ENCODE measurements at regions not wholly inside any gene's neighbourhood (a gene's known extent, or its start where the extent isn't known, plus 50 kb on each side); places are given as distances from the start of the nearest gene placed in this dataset.
A peak's percentile ranks its signal among the peaks of the same experiment; 100 is the strongest.

DNA sequence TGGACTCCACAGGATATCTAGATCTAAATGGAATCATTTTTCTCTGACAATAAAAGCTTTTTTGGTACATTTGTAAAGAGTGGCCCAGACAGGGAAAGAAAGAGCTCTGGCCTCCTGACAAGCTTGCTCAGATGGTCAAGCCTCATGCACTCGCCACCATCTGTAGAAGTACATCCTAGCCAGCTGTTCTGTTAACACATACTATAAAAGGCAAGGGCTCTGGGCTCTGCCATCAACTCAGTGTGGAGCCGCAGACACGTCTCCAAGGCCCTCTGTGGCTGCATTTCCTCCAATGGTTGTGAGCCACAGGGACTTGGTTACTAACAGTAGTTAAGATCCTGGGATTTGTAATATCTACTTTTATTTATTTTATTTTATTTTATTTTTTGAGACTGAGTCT is 70.8 kb upstream of the KDM7A start:
- Histone ChIP-seq H3K36me3 (ENCODE audit: control insufficient read depth in 2 of 3, insufficient read depth in 3 of 3, low read length in 3 of 3) (no peaks in the 10 kb centered on the region), H3K4me1 (ENCODE audit: control insufficient read depth in 2 of 2, insufficient read depth in 2 of 2, low read length in 2 of 2) (peaks cover 0 to 6% of the 10 kb centered on the region in 2 donors), H3K4me3 (ENCODE audit: low read length) (no peak overlapping the region), H3K9me3 (ENCODE audit: control insufficient read depth in 2 of 3, low read length in 3 of 3) (no peaks in the 10 kb centered on the region), H3K27me3 (ENCODE audit: control insufficient read depth in 2 of 2, insufficient read depth in 2 of 2, low read length in 2 of 2) (no peaks in the 10 kb centered on the region), H3K27ac (ENCODE audit: low read depth, low read length) (no peak overlapping the region)
- ChIA-PET POLR2A (no interaction called here), CTCF (interaction anchor here (0.6 kb wide), 1 partner anchor 26 kb away, joined by 3 read pairs; no protein-coding TSS in a partner anchor)
- H3K4me3 Mint-ChIP-seq = no peak overlapping the region
- DNase-seq = no peak
- H3K4me1 Mint-ChIP-seq = peaks cover under 1 to 24% (median 4%) of the 10 kb centered on the region in 7 donors
- H3K27ac Mint-ChIP-seq = no peak overlapping the region
- H3K9me3 Mint-ChIP-seq = peaks cover 0 to 2% (median 0%) of the 10 kb centered on the region in 11 donors
- ATAC-seq = no peak
- intact Hi-C loops (cut with micrococcal nuclease) = no loop called here
- peaks cover 0 to 12% (median 0%) of the 10 kb centered on the region in 5 donors for H3K36me3 Mint-ChIP-seq
- no peaks in the 10 kb centered on the region for H3K27me3 Mint-ChIP-seq

DNA sequence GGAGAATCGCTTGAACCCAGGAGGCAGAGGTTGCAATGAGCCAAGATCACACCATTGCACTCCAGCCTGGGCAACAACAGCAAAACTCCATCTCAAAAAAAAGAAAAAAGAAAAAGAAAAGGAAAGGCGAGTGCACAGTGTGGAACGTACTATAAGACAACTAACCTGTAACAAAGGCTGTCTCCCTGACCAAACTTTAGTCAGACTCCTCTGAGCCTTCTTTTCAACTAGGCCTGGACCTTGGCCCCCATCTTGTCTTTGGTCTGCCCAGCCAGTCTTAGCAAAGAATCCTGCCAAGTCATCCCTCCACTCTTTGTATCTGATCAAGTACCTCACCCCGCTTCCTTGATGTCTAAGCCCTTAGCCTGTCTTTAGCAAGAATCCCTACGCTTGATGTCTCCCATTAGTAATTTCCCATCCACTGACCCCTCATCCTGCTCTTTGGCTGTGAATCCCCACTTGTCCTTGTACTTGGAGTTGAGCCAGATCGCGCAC is 68.9 kb upstream of the KDM7A start:
- Histone ChIP-seq H3K36me3 (ENCODE audit: control insufficient read depth in 2 of 3, insufficient read depth in 3 of 3, low read length in 3 of 3) (no peaks in the 10 kb centered on the region), H3K4me1 (ENCODE audit: control insufficient read depth in 2 of 2, insufficient read depth in 2 of 2, low read length in 2 of 2) (no peaks in the 10 kb centered on the region), H3K4me3 (ENCODE audit: low read length) (no peak overlapping the region), H3K27ac (ENCODE audit: low read depth, low read length) (no peak overlapping the region), H3K27me3 (ENCODE audit: control insufficient read depth in 2 of 2, insufficient read depth in 2 of 2, low read length in 2 of 2) (no peaks in the 10 kb centered on the region), H3K9me3 (ENCODE audit: control insufficient read depth in 2 of 3, low read length in 3 of 3) (no peaks in the 10 kb centered on the region)
- Mint-ChIP-seq H3K4me1 (peaks cover 5 to 20% (median 13%) of the 10 kb centered on the region in 7 donors), H3K27me3 (no peaks in the 10 kb centered on the region), H3K27ac (no peak overlapping the region), H3K9me3 (peaks cover 0 to 2% (median 0%) of the 10 kb centered on the region in 11 donors), H3K36me3 (peaks cover 0 to 8% (median 0%) of the 10 kb centered on the region in 5 donors), H3K4me3 (no peak overlapping the region)
- POLR2A ChIA-PET = no interaction called here
- CTCF ChIA-PET = no interaction called here
- DNase-seq = no peak
- ATAC-seq = no peak
- intact Hi-C loops (cut with micrococcal nuclease) = no loop called here

DNA sequence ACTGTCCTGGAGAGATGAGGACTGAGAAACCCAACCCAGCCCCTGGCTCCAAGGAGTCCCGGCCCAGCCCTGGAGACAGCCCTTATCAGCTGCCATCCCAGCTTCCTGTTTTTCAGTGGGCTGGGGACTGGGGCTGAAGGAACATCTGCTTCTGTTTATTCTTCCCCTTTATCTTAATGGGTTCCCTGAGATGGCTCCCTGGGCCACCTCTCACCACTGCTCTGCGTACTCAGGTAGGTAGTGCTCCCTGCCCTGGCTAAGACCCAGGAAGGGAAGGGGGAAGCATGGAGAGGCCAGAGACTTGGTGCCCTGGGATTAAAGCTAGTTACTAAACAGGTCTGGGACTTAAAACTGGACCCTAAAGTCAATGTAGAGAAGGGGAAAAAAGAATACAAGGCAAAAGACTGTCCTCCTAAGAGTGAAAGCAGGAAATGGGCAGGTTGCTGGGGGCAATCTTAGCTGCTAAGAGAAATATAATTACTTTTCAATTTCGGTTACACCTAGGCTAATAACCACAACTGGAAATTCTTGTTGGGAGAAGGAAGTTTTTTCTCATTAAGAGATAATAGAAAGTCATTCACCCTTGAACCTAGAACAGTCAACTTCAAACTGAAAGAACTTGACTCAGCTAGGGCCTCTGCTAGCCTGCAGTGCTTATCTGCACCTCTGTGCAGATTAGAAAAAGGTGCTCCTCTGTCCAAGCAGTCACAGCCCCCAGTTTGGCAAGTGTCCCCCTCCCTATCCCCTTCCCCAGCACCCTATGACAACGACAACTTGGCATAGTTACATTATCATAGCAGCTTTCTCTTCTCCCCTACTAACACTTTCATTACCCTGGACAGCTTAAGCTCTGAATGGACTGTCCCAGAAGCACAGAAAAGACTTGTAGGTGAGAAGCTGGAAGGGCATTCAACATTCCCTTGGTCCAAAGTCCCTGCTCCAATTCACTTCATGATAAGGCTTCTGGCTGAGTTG is 65.6 kb upstream of the KDM7A start:
- H3K27me3 Mint-ChIP-seq = no peaks in the 10 kb centered on the region
- no peak overlapping the region for H3K4me3 Mint-ChIP-seq
- ChIA-PET POLR2A (interaction anchor here (0.6 to 2.7 kb wide), 7 partner anchors 11 to 151 kb away, joined by 3 to 8 read pairs (median 5); partner anchors contain the start of gene KDM7A), CTCF (interaction anchor here (0.7 to 1.0 kb wide), 3 partner anchors 11 to 135 kb away, joined by 3 to 4 read pairs (median 3); no protein-coding TSS in a partner anchor)
- peaks cover 0 to 3% (median 0%) of the 10 kb centered on the region in 5 donors for H3K36me3 Mint-ChIP-seq
- H3K9me3 ChIP-seq (ENCODE audit: control insufficient read depth in 2 of 3, low read length in 3 of 3) = no peaks in the 10 kb centered on the region
- no peaks in the 10 kb centered on the region for H3K36me3 ChIP-seq (ENCODE audit: control insufficient read depth in 2 of 3, insufficient read depth in 3 of 3, low read length in 3 of 3)
- H3K9me3 Mint-ChIP-seq = peaks cover 0 to 2% (median 0%) of the 10 kb centered on the region in 11 donors
- no peak overlapping the region for H3K4me3 ChIP-seq (ENCODE audit: low read length)
- ATAC-seq (peak; percentile 80), DNase-seq (no peak)
- H3K27me3 ChIP-seq (ENCODE audit: control insufficient read depth in 2 of 2, insufficient read depth in 2 of 2, low read length in 2 of 2) = no peaks in the 10 kb centered on the region
- H3K4me1 ChIP-seq (ENCODE audit: control insufficient read depth in 2 of 2, insufficient read depth in 2 of 2, low read length in 2 of 2) = no peaks in the 10 kb centered on the region
- intact Hi-C loops (cut with micrococcal nuclease) = no loop called here
- no peak overlapping the region for H3K27ac ChIP-seq (ENCODE audit: low read depth, low read length)
- H3K4me1 Mint-ChIP-seq = peaks cover 0 to 22% (median 13%) of the 10 kb centered on the region in 7 donors
- peak overlapping the region in 2 of 9 donors; percentile 7 to 10 for H3K27ac Mint-ChIP-seq

DNA sequence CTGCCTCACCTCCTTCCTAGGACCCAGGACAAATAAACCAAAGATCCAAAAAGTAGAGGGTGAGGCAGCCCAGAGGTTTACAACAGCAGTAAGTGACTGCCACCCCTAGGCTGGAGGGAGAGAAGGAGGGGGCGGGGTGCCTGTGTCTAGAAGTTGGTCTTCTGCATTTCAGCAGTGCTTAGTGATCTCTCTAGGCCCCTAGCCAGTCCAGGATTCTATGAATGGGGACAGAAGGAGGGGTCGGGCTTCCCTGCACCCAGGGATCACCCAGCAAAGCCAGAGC is 62.8 kb upstream of the KDM7A start:
- Histone ChIP-seq H3K4me3 (ENCODE audit: low read length) (no peak overlapping the region), H3K9me3 (ENCODE audit: control insufficient read depth in 2 of 3, low read length in 3 of 3) (no peaks in the 10 kb centered on the region), H3K27me3 (ENCODE audit: control insufficient read depth in 2 of 2, insufficient read depth in 2 of 2, low read length in 2 of 2) (no peaks in the 10 kb centered on the region), H3K36me3 (ENCODE audit: control insufficient read depth in 2 of 3, insufficient read depth in 3 of 3, low read length in 3 of 3) (no peaks in the 10 kb centered on the region), H3K27ac (ENCODE audit: low read depth, low read length) (no peak overlapping the region), H3K4me1 (ENCODE audit: control insufficient read depth in 2 of 2, insufficient read depth in 2 of 2, low read length in 2 of 2) (no peaks in the 10 kb centered on the region)
- H3K9me3 Mint-ChIP-seq = no peaks in the 10 kb centered on the region
- H3K27me3 Mint-ChIP-seq = no peaks in the 10 kb centered on the region
- H3K4me1 Mint-ChIP-seq = peaks cover 0 to 24% (median 13%) of the 10 kb centered on the region in 7 donors
- CTCF ChIA-PET = interaction anchor here (0.6 to 1.1 kb wide), 2 partner anchors 10 to 19 kb away, joined by 3 to 4 read pairs; no protein-coding TSS in a partner anchor
- POLR2A ChIA-PET = interaction anchor here (1.5 kb wide), 1 partner anchor 16 kb away, joined by 3 read pairs; no protein-coding TSS in a partner anchor
- intact Hi-C loops (cut with micrococcal nuclease) = loop anchor here in 1 of 2 donors (1.0 to 10.0 kb wide), 3 partner anchors 8 to 595 kb away; partner anchors contain the start of gene MKRN1
- DNase-seq (peak in 1 of 9 donors; percentile 19), ATAC-seq (no peak)
- H3K36me3 Mint-ChIP-seq = no peaks in the 10 kb centered on the region
- peak overlapping the region in 1 of 9 donors; percentile 54 for H3K27ac Mint-ChIP-seq
- H3K4me3 Mint-ChIP-seq = no peak overlapping the region

DNA sequence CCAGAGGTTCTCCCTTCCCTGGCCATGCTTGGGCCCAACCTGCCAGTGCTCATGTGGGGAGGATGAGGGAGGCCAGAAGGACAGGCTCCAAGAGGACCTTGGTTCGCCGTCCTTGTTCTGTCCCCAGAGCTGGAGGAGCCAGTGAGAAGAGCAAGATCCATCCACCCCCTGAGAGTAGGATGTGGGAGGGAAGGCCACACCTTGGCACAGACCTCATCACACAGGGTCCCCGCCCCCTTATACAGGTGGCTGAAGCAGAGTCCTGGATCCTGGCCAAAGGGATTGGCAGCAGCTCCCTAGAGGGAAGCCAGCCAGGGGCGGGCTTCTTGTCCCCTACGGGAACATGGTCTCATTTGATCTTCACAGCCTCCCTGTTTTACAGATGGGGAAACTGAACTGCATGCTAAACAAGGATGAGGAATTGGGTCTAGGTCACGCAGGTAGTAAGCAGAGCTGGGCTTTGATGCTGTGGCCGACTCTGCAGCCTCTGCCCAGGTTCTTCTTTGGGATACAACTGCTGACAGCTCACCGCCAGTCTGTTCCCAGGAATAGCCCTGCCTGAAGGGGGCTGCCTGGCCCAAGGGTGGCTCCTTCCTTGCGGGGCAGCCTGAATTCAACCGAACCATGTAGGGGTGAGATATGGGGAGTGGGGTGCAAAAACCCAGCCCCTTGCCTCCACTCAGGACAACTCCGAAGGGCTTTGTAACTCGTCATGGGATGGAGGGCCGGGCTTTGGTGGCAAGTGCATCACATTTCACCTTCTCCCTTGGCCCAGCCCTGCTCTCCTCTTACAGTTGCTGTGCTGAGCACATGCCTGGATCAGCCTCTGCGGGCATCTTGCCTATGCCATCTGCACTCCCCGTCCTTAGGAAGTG is 62.2 kb upstream of the KDM7A start:
- H3K4me1 ChIP-seq (ENCODE audit: control insufficient read depth in 2 of 2, insufficient read depth in 2 of 2, low read length in 2 of 2) = no peaks in the 10 kb centered on the region
- no peak overlapping the region for H3K4me3 Mint-ChIP-seq
- H3K27me3 ChIP-seq (ENCODE audit: control insufficient read depth in 2 of 2, insufficient read depth in 2 of 2, low read length in 2 of 2) = no peaks in the 10 kb centered on the region
- H3K9me3 Mint-ChIP-seq = no peaks in the 10 kb centered on the region
- intact Hi-C loops (cut with micrococcal nuclease) = loop anchor here in 1 of 2 donors (1.0 to 10.0 kb wide), 3 partner anchors 8 to 594 kb away; partner anchors contain the start of gene MKRN1
- CTCF ChIA-PET = interaction anchor here (1.1 kb wide), 1 partner anchor 18 kb away, joined by 3 read pairs; no protein-coding TSS in a partner anchor
- peaks cover 0 to 25% (median 13%) of the 10 kb centered on the region in 7 donors for H3K4me1 Mint-ChIP-seq
- no peaks in the 10 kb centered on the region for H3K36me3 Mint-ChIP-seq
- H3K27ac ChIP-seq (ENCODE audit: low read depth, low read length) = no peak overlapping the region
- no peak for DNase-seq
- H3K36me3 ChIP-seq (ENCODE audit: control insufficient read depth in 2 of 3, insufficient read depth in 3 of 3, low read length in 3 of 3) = no peaks in the 10 kb centered on the region
- peak overlapping the region in 1 of 9 donors; percentile 41 for H3K27ac Mint-ChIP-seq
- H3K27me3 Mint-ChIP-seq = no peaks in the 10 kb centered on the region
- POLR2A ChIA-PET = interaction anchor here (1.1 to 1.5 kb wide), 3 partner anchors 15 to 61 kb away, joined by 3 to 7 read pairs (median 3); no protein-coding TSS in a partner anchor
- H3K4me3 ChIP-seq (ENCODE audit: low read length) = no peak overlapping the region
- H3K9me3 ChIP-seq (ENCODE audit: control insufficient read depth in 2 of 3, low read length in 3 of 3) = no peaks in the 10 kb centered on the region
- no peak for ATAC-seq

DNA sequence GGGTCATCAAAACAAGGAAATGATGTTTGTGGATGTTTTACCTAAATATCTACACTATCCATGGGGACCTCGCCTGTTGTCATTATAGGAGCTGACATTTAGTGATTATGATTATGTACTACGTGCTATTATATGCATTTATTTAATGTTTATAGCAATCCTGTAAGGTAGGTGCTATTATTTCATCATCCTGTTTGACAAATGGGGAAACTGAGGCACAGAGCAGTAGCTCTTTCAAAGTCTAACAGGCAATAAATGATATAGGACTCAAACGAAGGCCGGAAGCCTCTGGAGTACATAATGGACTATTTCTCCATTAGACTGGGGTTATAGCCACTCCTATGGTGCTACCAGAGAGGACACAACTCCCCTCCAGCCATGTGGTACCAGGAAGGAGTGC is 60.6 kb upstream of the KDM7A start:
- no peaks in the 10 kb centered on the region for H3K36me3 ChIP-seq (ENCODE audit: control insufficient read depth in 2 of 3, insufficient read depth in 3 of 3, low read length in 3 of 3)
- no peaks in the 10 kb centered on the region for H3K36me3 Mint-ChIP-seq
- CTCF ChIA-PET = interaction anchor here (0.9 to 1.1 kb wide), 2 partner anchors 67 to 214 kb away, joined by 3 read pairs; no protein-coding TSS in a partner anchor
- H3K27me3 Mint-ChIP-seq = no peaks in the 10 kb centered on the region
- no peak overlapping the region for H3K4me3 Mint-ChIP-seq
- H3K9me3 ChIP-seq (ENCODE audit: control insufficient read depth in 2 of 3, low read length in 3 of 3) = no peaks in the 10 kb centered on the region
- DNase-seq (no peak), ATAC-seq (no peak)
- no peak overlapping the region for H3K4me3 ChIP-seq (ENCODE audit: low read length)
- POLR2A ChIA-PET = interaction anchor here (0.6 to 1.3 kb wide), 6 partner anchors 12 to 231 kb away, joined by 3 to 5 read pairs (median 3); partner anchors contain the start of gene KDM7A
- no peaks in the 10 kb centered on the region for H3K4me1 ChIP-seq (ENCODE audit: control insufficient read depth in 2 of 2, insufficient read depth in 2 of 2, low read length in 2 of 2)
- no peak overlapping the region for H3K27ac ChIP-seq (ENCODE audit: low read depth, low read length)
- no peaks in the 10 kb centered on the region for H3K9me3 Mint-ChIP-seq
- H3K4me1 Mint-ChIP-seq = peaks cover 0 to 30% (median 12%) of the 10 kb centered on the region in 7 donors
- intact Hi-C loops (cut with micrococcal nuclease) = loop anchor here in 1 of 2 donors (10.0 kb wide), 2 partner anchors 237 to 593 kb away; partner anchors contain the start of gene MKRN1
- H3K27ac Mint-ChIP-seq = peak overlapping the region in 1 of 9 donors; percentile 21
- H3K27me3 ChIP-seq (ENCODE audit: control insufficient read depth in 2 of 2, insufficient read depth in 2 of 2, low read length in 2 of 2) = no peaks in the 10 kb centered on the region

Measured in naive thymus-derived CD4-positive, alpha-beta T cell (primary cell).